CD14-positive monocyte (primary cell): ENCODE measurements at regions not wholly inside any gene's neighbourhood (a gene's known extent, or its start where the extent isn't known, plus 50 kb on each side); places are given as distances from the start of the nearest gene placed in this dataset.
A peak's percentile ranks its signal among the peaks of the same experiment; 100 is the strongest.

Experiments used
- DNase-seq, 3 donors: peaks; one replicate each; pipeline ENCODE4 v3.0.0-alpha.2; 2011 to 2022
- H2AFZ ChIP-seq: 2 replicates; pipeline ENCODE4 v1.6.0; 2012; ENCODE audit warnings: mild to moderate bottlenecking, low read depth, low read length, inconsistent platforms; ENCODE audit not compliant: insufficient read depth, poor library complexity, severe bottlenecking
- H3K27ac ChIP-seq, 2 donors: 1 replicate in 1 of 2; 2 replicates in 1 of 2; pipeline ENCODE4 v1.5.1; 2012 to 2013; ENCODE audit warnings: low read length in 2 of 2, control low read depth in 1 of 2, inconsistent platforms in 1 of 2, low read depth in 1 of 2, mild to moderate bottlenecking in 1 of 2
- H3K27me3 ChIP-seq, 2 donors: one replicate each; pipeline versions ENCODE4 v1.6.0 to v1.6.1; 2011 to 2013; ENCODE audit warnings: low read length in 2 of 2; ENCODE audit not compliant: control insufficient read depth in 2 of 2, insufficient read depth in 2 of 2
- H3K36me3 ChIP-seq, 2 donors: replicated peaks in 1 of 2; 1 replicate in 1 of 2; 2 replicates in 1 of 2; pipeline versions ENCODE4 v1.5.1 to v1.6.1; 2012 to 2013; ENCODE audit warnings: low read length in 2 of 2, control low read depth in 1 of 2, inconsistent platforms in 1 of 2, mild to moderate bottlenecking in 1 of 2; ENCODE audit not compliant: insufficient read depth in 2 of 2, control insufficient read depth in 1 of 2
- H3K4me1 ChIP-seq, 2 donors: 1 replicate in 1 of 2; 2 replicates in 1 of 2; pipeline versions ENCODE4 v1.5.1 to v1.6.1; 2012 to 2013; ENCODE audit warnings: low read length in 2 of 2, control low read depth in 1 of 2, inconsistent platforms in 1 of 2, mild to moderate bottlenecking in 1 of 2, moderate library complexity in 1 of 2; ENCODE audit not compliant: insufficient read depth in 2 of 2, control insufficient read depth in 1 of 2
- H3K4me2 ChIP-seq: replicated peaks from 2 replicates; pipeline ENCODE3; 2012; ENCODE audit warnings: low read length, moderate library complexity, mild to moderate bottlenecking; ENCODE audit not compliant: poor library complexity, severe bottlenecking; ENCODE audit errors: extremely low read depth
- H3K4me3 ChIP-seq, 3 experiments: fragments of 200-600 bp in 1 of 3; sonication (generic) in 1 of 3; replicated peaks in 1 of 3; 1 replicate in 2 of 3; 2 replicates in 1 of 3; pipeline ENCODE4 v1.5.1; 2011 to 2013; ENCODE audit warnings: low read length in 3 of 3, mild to moderate bottlenecking in 3 of 3, control low read depth in 2 of 3, low read depth in 2 of 3, inconsistent platforms in 1 of 3, moderate library complexity in 1 of 3
- H3K79me2 ChIP-seq: 2 replicates; pipeline ENCODE4 v1.6.0; 2012; ENCODE audit warnings: mild to moderate bottlenecking, control low read depth, inconsistent platforms, low read length, moderate library complexity; ENCODE audit not compliant: insufficient read depth
- H3K9ac ChIP-seq: 2 replicates; pipeline ENCODE4 v1.6.0; 2017; ENCODE audit warnings: low read length, mild to moderate bottlenecking; ENCODE audit not compliant: insufficient read depth, poor library complexity, severe bottlenecking
- H3K9me3 ChIP-seq, 2 donors: replicated peaks in 1 of 2; 1 replicate in 1 of 2; 2 replicates in 1 of 2; pipeline versions ENCODE4 v1.5.1 to v1.6.1; 2012 to 2013; ENCODE audit warnings: low read length in 2 of 2, control low read depth in 1 of 2; ENCODE audit not compliant: control insufficient read depth in 1 of 2, insufficient read depth in 1 of 2
- H4K20me1 ChIP-seq: 2 replicates; pipeline ENCODE4 v1.6.0; 2012; ENCODE audit warnings: mild to moderate bottlenecking, low read length, control low read depth, moderate library complexity; ENCODE audit not compliant: insufficient read depth
- H3K27ac Mint-ChIP-seq, 7 donors: one replicate each; pipeline ENCODE4 v1.8.0; 2020; ENCODE audit warnings: mild to moderate bottlenecking in 7 of 7, mixed read lengths in 7 of 7, moderate library complexity in 6 of 7, inconsistent platforms in 2 of 7
- H3K27me3 Mint-ChIP-seq, 3 donors: one replicate each; pipeline ENCODE4 v1.8.0; 2021 to 2022; ENCODE audit warnings: low read depth in 3 of 3, mild to moderate bottlenecking in 3 of 3, mixed read lengths in 3 of 3, moderate library complexity in 3 of 3, inconsistent platforms in 1 of 3
- H3K36me3 Mint-ChIP-seq, 2 donors: one replicate each; pipeline ENCODE4 v1.8.0; 2020; ENCODE audit warnings: mixed read lengths in 2 of 2, inconsistent platforms in 1 of 2, mild to moderate bottlenecking in 1 of 2
- H3K4me1 Mint-ChIP-seq: one replicate; pipeline ENCODE4 v1.8.0; 2020; ENCODE audit warnings: mild to moderate bottlenecking, mixed read lengths
- H3K4me3 Mint-ChIP-seq, 2 donors: one replicate each; pipeline ENCODE4 v1.8.0; 2020; ENCODE audit warnings: mild to moderate bottlenecking in 2 of 2, mixed read lengths in 2 of 2, moderate library complexity in 1 of 2
- H3K9me3 Mint-ChIP-seq, 7 donors: one replicate each; pipeline ENCODE4 v1.8.0; 2020 to 2022; ENCODE audit warnings: mixed read lengths in 7 of 7, mild to moderate bottlenecking in 6 of 7, moderate library complexity in 6 of 7, inconsistent platforms in 2 of 7
- CTCF ChIP-seq: fragments of 200-600 bp; IDR thresholded peaks from one replicate; pipeline ENCODE4 v1.8.0; 2022; ENCODE audit warnings: antibody characterized with exemption, mild to moderate bottlenecking
- WGBS: methylation state at CpG from one replicate; pipeline ENCODE4 v1.1.5; 2013; ENCODE audit warnings: missing lambda C conversion rate; ENCODE audit not compliant: insufficient coverage; 5-methylcytosine and 5-hydroxymethylcytosine counted together
- intact Hi-C, 2 donors: fragments of 100-400 bp; cut with micrococcal nuclease; formaldehyde crosslinking; loops; one replicate each; pipeline versions ENCODE4 v1.15.0 to v1.15.1; 2023

DNA sequence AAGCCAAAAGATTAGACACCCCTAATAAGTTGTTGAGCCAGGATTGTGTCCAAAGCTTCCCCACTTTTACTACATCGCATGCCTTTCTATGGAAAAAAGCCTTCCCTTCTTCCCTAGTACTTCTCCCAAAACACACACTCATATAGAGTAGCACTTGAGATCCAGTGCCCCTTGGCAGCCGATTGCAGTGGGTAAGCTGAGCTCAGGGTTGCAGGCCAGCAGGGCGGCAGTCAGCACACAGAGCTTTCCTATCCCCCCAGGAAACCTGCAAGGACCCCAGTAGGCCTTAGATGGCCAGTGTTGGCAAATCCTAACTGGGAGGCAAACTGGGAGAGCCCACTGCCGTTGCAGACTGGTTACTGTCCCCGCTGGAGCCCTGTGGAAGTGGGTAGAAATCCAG is 75.7 kb upstream of the C15orf39 start:
- Mint-ChIP-seq H3K4me1 (peaks cover 70% of the 10 kb centered on the region), H3K9me3 (peaks cover 0 to 2% (median 0%) of the 10 kb centered on the region in 7 donors), H3K4me3 (no peak overlapping the region), H3K27me3 (peaks cover 0 to 3% (median 1%) of the 10 kb centered on the region in 3 donors), H3K36me3 (peaks cover 2 to 4% of the 10 kb centered on the region in 2 donors), H3K27ac (peak overlapping the region in 6 of 7 donors; percentile 77 to 94 (median 88))
- H3K4me3 ChIP-seq = peak overlapping the region in 1 of 3 experiments; percentile 24
- H3K36me3 ChIP-seq = no peaks in the 10 kb centered on the region
- 85% methylated on average over 4 of the region's 5 CpGs for WGBS
- DNase-seq = no peak
- no peaks in the 10 kb centered on the region for H3K79me2 ChIP-seq
- intact Hi-C loops = loop anchor here (2.0 to 5.0 kb wide), 2 partner anchors 17 to 41 kb away; no protein-coding TSS in a partner anchor
- no peaks in the 10 kb centered on the region for H3K9me3 ChIP-seq
- no peak overlapping the region for H3K9ac ChIP-seq
- H3K4me2 ChIP-seq = no peak overlapping the region
- H3K4me1 ChIP-seq = peaks cover 74 to 79% of the 10 kb centered on the region in 2 donors
- H3K27me3 ChIP-seq = no peaks in the 10 kb centered on the region
- TF ChIP-seq CTCF = no peak
- no peak overlapping the region for H2AFZ ChIP-seq
- no peaks in the 10 kb centered on the region for H4K20me1 ChIP-seq
- H3K27ac ChIP-seq = peak overlapping the region; percentile 71 to 84

DNA sequence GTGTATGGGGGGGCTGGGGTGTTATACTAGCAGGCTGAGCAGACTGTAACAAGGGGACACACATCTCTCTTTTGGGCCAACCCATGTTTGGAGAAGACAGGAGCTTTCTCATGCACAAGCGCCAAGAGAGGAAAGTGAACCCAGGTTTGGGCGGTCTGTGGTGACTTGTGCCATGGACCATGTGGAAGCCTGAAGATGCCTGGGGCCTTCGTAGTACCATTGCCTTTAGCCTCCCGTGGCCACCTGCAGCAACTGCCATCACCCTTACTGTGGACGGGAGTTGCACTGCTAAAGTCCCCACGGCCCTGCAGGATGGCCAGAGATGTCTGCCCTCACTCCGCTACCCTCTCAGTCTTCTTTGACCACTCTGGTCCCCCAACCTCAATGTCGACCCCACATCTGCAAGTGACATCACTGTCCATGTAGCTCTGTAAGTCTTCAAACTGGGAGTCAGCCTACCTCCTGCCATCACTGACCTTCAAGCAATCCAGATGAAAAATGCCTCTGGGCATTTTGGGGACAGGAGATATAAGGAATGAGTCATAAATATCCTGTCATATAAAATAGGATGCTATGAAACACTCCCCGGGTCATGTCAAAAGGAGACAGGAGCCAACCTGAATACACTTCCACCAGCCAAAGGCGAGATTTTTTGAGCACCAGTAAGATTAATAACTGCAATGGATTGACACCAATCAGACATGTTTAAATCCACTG is 74.7 kb upstream of the C15orf39 start:
- no peak overlapping the region for H3K9ac ChIP-seq
- DNase-seq = peak in 1 of 3 donors; percentile 24
- no peak overlapping the region for H2AFZ ChIP-seq
- TF ChIP-seq CTCF = no peak
- H3K36me3 ChIP-seq = no peaks in the 10 kb centered on the region
- H3K9me3 ChIP-seq = no peaks in the 10 kb centered on the region
- peaks cover 2 to 4% of the 10 kb centered on the region in 2 donors for H3K36me3 Mint-ChIP-seq
- peak overlapping the region in 1 of 2 donors; percentile 71 for H3K27ac ChIP-seq
- H3K79me2 ChIP-seq = no peaks in the 10 kb centered on the region
- peaks cover 0 to 3% (median 1%) of the 10 kb centered on the region in 3 donors for H3K27me3 Mint-ChIP-seq
- H3K9me3 Mint-ChIP-seq = peaks cover 0 to 2% (median 0%) of the 10 kb centered on the region in 7 donors
- H3K4me1 Mint-ChIP-seq = peaks cover 79% of the 10 kb centered on the region
- intact Hi-C loops = loop anchor here (2.0 to 5.0 kb wide), 2 partner anchors 18 to 40 kb away; no protein-coding TSS in a partner anchor
- peaks cover 85 to 88% of the 10 kb centered on the region in 2 donors for H3K4me1 ChIP-seq
- no peaks in the 10 kb centered on the region for H4K20me1 ChIP-seq
- H3K4me2 ChIP-seq = peak overlapping the region; percentile 22
- H3K27me3 ChIP-seq = no peaks in the 10 kb centered on the region
- peak overlapping the region; percentile 43 to 94 (median 81) for H3K27ac Mint-ChIP-seq
- WGBS = 100% methylated on average over 8 of the region's 10 CpGs
- H3K4me3 ChIP-seq = peak overlapping the region in 1 of 3 experiments; percentile 21
- H3K4me3 Mint-ChIP-seq = no peak overlapping the region
